B cell (primary cell): ENCODE measurements at regions not wholly inside any gene's neighbourhood (a gene's known extent, or its start where the extent isn't known, plus 50 kb on each side); places are given as distances from the start of the nearest gene placed in this dataset.

Experiments
- EZH2 ChIP-seq: IDR thresholded peaks from 2 replicates; pipeline ENCODE4 v1.6.1; 2012; ENCODE audit warnings: borderline replicate concordance, low read depth, mild to moderate bottlenecking, moderate library complexity, low read length; ENCODE audit not compliant: insufficient read depth, poor library complexity, severe bottlenecking
- TF ChIP-seq, protein P1 (sequence below): fragments of 200-600 bp; IDR thresholded peaks from one replicate; pipeline ENCODE4 v1.8.0; 2022; ENCODE audit warnings: antibody characterized with exemption, mild to moderate bottlenecking

DNA sequence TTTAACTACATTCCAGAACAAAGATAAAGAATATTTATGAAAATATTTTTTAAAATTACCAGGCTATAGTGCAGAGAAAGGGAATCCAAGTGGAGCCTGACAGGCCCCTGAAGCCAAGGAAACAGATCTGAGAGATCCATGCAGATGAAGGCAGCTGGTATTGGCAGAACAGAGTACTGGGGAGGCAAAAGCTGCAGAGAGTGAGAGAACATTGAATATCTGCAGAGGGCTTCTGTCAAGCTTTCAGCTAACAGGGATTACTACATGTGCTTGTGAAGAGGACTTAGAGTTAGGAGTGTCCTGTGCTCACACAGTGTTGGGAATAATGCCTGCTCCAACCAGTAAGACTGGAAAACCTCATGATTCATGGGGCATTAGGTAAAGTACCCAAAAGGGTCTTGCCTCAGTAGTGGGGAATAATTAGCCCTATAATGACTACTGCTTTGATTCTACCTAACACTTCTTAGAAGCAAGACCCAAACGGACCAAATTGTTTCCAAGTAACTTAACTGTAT is 657.2 kb downstream of the DHX35 start:
- TF ChIP-seq, protein P1, sequence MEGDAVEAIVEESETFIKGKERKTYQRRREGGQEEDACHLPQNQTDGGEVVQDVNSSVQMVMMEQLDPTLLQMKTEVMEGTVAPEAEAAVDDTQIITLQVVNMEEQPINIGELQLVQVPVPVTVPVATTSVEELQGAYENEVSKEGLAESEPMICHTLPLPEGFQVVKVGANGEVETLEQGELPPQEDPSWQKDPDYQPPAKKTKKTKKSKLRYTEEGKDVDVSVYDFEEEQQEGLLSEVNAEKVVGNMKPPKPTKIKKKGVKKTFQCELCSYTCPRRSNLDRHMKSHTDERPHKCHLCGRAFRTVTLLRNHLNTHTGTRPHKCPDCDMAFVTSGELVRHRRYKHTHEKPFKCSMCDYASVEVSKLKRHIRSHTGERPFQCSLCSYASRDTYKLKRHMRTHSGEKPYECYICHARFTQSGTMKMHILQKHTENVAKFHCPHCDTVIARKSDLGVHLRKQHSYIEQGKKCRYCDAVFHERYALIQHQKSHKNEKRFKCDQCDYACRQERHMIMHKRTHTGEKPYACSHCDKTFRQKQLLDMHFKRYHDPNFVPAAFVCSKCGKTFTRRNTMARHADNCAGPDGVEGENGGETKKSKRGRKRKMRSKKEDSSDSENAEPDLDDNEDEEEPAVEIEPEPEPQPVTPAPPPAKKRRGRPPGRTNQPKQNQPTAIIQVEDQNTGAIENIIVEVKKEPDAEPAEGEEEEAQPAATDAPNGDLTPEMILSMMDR, result no peak
- TF ChIP-seq EZH2, result no peak
